Gastrocnemius medialis (tissue), 4 donors: ENCODE measurements at regions not wholly inside any gene's neighbourhood (a gene's known extent, or its start where the extent isn't known, plus 50 kb on each side); places are given as distances from the start of the nearest gene placed in this dataset.
A peak's percentile ranks its signal among the peaks of the same experiment; 100 is the strongest.

Experiments used
- ATAC-seq, 2 donors: fragments of 150-250 bp; one replicate each; pipeline ENCODE4 v1.9.1; 2016
- DNase-seq, 2 donors: peaks; one replicate each; pipeline ENCODE4 v3.0.0-alpha.2; 2019
- H3K27ac ChIP-seq, 4 donors: fragments of 200-600 bp; sonication (generic); 1 replicate in 1 of 4; 2 replicates in 3 of 4; pipeline ENCODE4 v1.5.1; 2016 to 2018; ENCODE audit warnings: mild to moderate bottlenecking in 2 of 4, moderate library complexity in 1 of 4
- H3K27me3 ChIP-seq, 3 donors: fragments of 200-600 bp; sonication (generic) in 2 of 3; 1 replicate in 1 of 3; 2 replicates in 2 of 3; pipeline versions ENCODE4 v1.5.1 to v1.6.0; 2016 to 2019; ENCODE audit warnings: mild to moderate bottlenecking in 1 of 3, moderate library complexity in 1 of 3
- H3K36me3 ChIP-seq, 2 donors: fragments of 200-600 bp; sonication (generic) in 1 of 2; one replicate each; pipeline ENCODE4 v1.5.1; 2017 to 2018
- H3K4me1 ChIP-seq, 2 donors: fragments of 200-600 bp; sonication (generic) in 1 of 2; one replicate each; pipeline ENCODE4 v1.5.1; 2016 to 2017; ENCODE audit warnings: mild to moderate bottlenecking in 2 of 2
- H3K4me3 ChIP-seq, 4 donors: fragments of 200-600 bp; sonication (generic) in 3 of 4; 1 replicate in 1 of 4; 2 replicates in 3 of 4; pipeline ENCODE4 v1.5.1; 2016 to 2019; ENCODE audit warnings: mild to moderate bottlenecking in 2 of 4
- H3K9me3 ChIP-seq, 3 donors: fragments of 200-600 bp; sonication (generic) in 2 of 3; 1 replicate in 1 of 3; 2 replicates in 2 of 3; pipeline ENCODE4 v1.5.1; 2016 to 2019
- POLR2A ChIP-seq, 2 donors: fragments of 450-650 bp; IDR thresholded peaks; one replicate each; pipeline ENCODE4 v1.6.1; 2017; ENCODE audit warnings: antibody characterized with exemption in 2 of 2, mild to moderate bottlenecking in 2 of 2, moderate library complexity in 2 of 2
- in situ Hi-C, 4 donors: fragments of 200-750 bp; cut with MboI; loops; one replicate each; pipeline versions ENCODE4 v1.15.0 to v1.8.0; 2017; ENCODE audit warnings: low sequenced_read_pairs in 4 of 4
- intact Hi-C: fragments of 100-400 bp; cut with DNase I; formaldehyde crosslinking; loops from one replicate; pipeline ENCODE4 v1.15.1; 2023; ENCODE audit warnings: low total_unique reads
- TF ChIP-seq, protein P1 (sequence below), 5 experiments: fragments of 450-650 bp in 3 of 5; fragments of 200-600 bp in 2 of 5; sonication (generic) in 2 of 5; IDR thresholded peaks in 4 of 5; conservative IDR thresholded peaks in 1 of 5; 1 replicate in 4 of 5; 2 replicates in 1 of 5; pipeline ENCODE4 v1.5.1; 2016 to 2019; ENCODE audit warnings: antibody characterized with exemption in 5 of 5, mild to moderate bottlenecking in 3 of 5, moderate library complexity in 3 of 5

DNA sequence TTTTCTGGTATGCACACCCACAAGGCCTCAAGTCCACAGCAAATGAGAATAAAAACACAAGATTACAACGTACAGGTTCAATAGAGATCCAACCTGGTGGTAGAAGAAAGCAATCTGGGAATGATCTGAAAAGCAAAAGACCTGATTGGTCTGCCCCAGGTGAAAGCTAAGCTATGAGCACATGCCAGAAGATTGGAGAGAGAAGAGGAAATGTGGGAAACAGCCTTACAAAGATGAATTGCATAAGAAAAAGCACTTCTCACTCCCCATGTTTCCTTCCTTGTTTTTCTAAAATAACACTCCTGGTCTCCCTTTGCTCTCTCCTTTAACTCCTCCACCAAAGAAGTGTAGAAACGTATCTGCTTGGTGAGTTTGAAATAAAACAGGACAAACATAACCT lies 77.3 kb upstream of the ANO6 start:
- Histone ChIP-seq H3K27ac (no peak overlapping the region), H3K9me3 (no peaks in the 10 kb centered on the region), H3K36me3 (no peaks in the 10 kb centered on the region), H3K4me1 (no peaks in the 10 kb centered on the region), H3K4me3 (no peak overlapping the region), H3K27me3 (no peaks in the 10 kb centered on the region)
- in situ Hi-C loops (no loop called here), intact Hi-C loops (no loop called here)
- TF ChIP-seq, protein P1, sequence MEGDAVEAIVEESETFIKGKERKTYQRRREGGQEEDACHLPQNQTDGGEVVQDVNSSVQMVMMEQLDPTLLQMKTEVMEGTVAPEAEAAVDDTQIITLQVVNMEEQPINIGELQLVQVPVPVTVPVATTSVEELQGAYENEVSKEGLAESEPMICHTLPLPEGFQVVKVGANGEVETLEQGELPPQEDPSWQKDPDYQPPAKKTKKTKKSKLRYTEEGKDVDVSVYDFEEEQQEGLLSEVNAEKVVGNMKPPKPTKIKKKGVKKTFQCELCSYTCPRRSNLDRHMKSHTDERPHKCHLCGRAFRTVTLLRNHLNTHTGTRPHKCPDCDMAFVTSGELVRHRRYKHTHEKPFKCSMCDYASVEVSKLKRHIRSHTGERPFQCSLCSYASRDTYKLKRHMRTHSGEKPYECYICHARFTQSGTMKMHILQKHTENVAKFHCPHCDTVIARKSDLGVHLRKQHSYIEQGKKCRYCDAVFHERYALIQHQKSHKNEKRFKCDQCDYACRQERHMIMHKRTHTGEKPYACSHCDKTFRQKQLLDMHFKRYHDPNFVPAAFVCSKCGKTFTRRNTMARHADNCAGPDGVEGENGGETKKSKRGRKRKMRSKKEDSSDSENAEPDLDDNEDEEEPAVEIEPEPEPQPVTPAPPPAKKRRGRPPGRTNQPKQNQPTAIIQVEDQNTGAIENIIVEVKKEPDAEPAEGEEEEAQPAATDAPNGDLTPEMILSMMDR (IDR thresholded peaks at IDR 0.05 in 4 of 5, conservative IDR thresholded peaks at IDR 0.05 in 1 of 5), result no peak
- TF ChIP-seq POLR2A (IDR thresholded peaks at IDR 0.05), result no peak
- DNase-seq (no peak), ATAC-seq (no peak)

DNA sequence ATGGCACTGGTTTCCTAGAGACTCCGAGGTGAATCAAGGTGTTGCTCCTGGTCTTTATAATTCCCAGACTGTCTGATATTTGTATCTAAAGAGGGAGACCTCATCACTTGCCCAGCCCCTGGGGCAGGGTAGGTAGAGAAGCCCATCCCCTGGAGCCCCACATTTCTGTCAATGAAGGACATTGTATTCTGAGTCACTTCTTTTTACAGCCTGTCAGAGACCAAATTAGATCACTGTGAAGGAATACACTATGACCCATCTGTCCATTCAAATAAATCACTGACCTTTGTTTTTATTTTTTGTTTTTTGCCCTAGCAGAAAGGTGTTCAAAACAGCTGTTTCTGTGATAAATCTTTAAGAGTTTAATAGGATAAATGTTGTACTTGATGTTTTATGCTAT lies 67.9 kb upstream of the ANO6 start:
- intact Hi-C loops (no loop called here), in situ Hi-C loops (no loop called here)
- peak in 1 of 2 donors; percentile 64 for ATAC-seq

DNA sequence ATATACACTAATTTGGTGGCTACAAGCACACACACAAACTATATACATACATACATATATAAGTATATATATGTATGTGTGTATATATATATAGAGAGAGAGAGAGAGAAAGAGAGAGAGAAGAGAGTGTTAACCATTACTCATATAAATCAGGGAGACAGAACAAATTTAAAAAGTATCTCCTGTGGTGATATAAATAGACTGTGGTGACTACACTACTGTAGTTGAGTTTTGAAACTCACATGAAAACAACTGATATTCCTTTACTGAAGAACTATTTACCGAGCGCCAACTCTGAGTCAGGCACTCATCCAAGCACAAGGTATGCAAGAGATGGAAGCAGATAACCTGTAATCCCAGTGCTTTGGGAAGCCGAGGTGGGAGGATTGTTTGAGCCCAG lies 67.3 kb upstream of the ANO6 start:
- H3K4me3 ChIP-seq, result no peak overlapping the region
- H3K9me3 ChIP-seq, result no peaks in the 10 kb centered on the region
- intact Hi-C loops (no loop called here), in situ Hi-C loops (no loop called here)
- no peak overlapping the region for H3K27ac ChIP-seq
- DNase-seq (no peak), ATAC-seq (no peak)
- no peaks in the 10 kb centered on the region for H3K27me3 ChIP-seq
- H3K4me1 ChIP-seq, result peaks cover 0 to 5% of the 10 kb centered on the region in 2 donors
- no peak for TF ChIP-seq POLR2A (IDR thresholded peaks at IDR 0.05)
- TF ChIP-seq, protein P1 (IDR thresholded peaks at IDR 0.05 in 4 of 5, conservative IDR thresholded peaks at IDR 0.05 in 1 of 5), result no peak
- H3K36me3 ChIP-seq, result no peaks in the 10 kb centered on the region

More for the DNA sequence above, 67.9 kb upstream of the ANO6 start:
- no peak overlapping the region for H3K4me3 ChIP-seq
- H3K9me3 ChIP-seq, result no peaks in the 10 kb centered on the region
- H3K36me3 ChIP-seq, result no peaks in the 10 kb centered on the region
- TF ChIP-seq, protein P1 (IDR thresholded peaks at IDR 0.05 in 4 of 5, conservative IDR thresholded peaks at IDR 0.05 in 1 of 5), result no peak
- TF ChIP-seq POLR2A (IDR thresholded peaks at IDR 0.05), result no peak
- no peak for DNase-seq
- H3K27ac ChIP-seq, result no peak overlapping the region
- peaks cover 0 to 5% of the 10 kb centered on the region in 2 donors for H3K4me1 ChIP-seq
- no peaks in the 10 kb centered on the region for H3K27me3 ChIP-seq

DNA sequence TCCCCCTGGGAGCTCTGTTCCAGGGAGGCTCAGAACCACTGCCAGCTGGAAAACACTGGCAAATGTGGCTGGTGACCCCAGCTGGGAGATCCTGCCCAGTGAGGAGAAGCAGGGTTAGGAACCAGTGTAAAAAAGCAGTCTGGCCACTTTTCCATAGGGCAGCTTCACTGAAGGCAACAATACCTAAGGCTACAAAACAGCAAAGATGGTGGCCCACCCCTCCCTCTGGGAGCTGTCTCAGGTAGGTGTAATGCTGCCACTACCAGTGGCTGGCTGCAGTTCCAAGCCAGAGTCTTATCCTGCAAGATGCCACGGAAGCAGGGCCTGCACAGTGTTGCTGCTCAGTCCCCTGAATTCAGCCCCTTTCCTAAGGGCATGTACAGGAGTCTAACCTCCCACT lies 50.6 kb upstream of the ANO6 start:
- H3K4me3 ChIP-seq, result no peak overlapping the region
- H3K4me1 ChIP-seq, result peaks cover 24 to 27% of the 10 kb centered on the region in 2 donors
- H3K27me3 ChIP-seq, result no peaks in the 10 kb centered on the region
- no peaks in the 10 kb centered on the region for H3K36me3 ChIP-seq
- in situ Hi-C loops, result no loop called here
- intact Hi-C loops, result loop anchor here (5.0 kb wide), 1 partner anchor 242 kb away; no protein-coding TSS in a partner anchor
- DNase-seq (no peak), ATAC-seq (no peak)
- H3K9me3 ChIP-seq, result no peaks in the 10 kb centered on the region
- TF ChIP-seq, protein P1 (IDR thresholded peaks at IDR 0.05 in 4 of 5, conservative IDR thresholded peaks at IDR 0.05 in 1 of 5), result no peak
- TF ChIP-seq POLR2A (IDR thresholded peaks at IDR 0.05), result no peak
- H3K27ac ChIP-seq, result peak overlapping the region in 1 of 4 donors; percentile 40

DNA sequence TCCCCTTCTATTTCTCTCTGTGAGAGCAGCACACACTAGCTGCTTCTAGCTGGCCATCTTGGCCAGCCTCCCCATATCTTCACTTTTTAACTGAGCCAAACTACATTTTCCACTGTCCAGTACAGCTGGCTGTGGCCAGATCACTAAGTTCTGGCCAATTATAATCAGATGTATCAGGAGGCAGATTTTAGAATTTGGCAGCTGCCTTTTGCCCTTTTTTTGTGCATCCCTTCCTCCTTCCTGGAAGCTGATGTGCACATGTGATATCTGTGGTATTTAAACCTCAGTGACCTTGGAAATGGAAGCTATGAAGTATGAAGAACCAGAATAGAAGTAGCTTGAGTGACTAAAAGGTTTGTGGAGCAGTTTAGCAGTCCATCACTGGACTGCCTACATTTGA lies 49.8 kb upstream of the ANO6 start:
- no peaks in the 10 kb centered on the region for H3K9me3 ChIP-seq
- intact Hi-C loops, result loop anchor here (5.0 kb wide), 1 partner anchor 241 kb away; no protein-coding TSS in a partner anchor
- H3K27me3 ChIP-seq, result no peaks in the 10 kb centered on the region
- H3K4me1 ChIP-seq, result peaks cover 24 to 27% of the 10 kb centered on the region in 2 donors
- peak; percentile 66 to 79 for ATAC-seq
- no peak overlapping the region for H3K4me3 ChIP-seq
- no peaks in the 10 kb centered on the region for H3K36me3 ChIP-seq
- peak overlapping the region in 2 of 4 donors; percentile 40 to 52 for H3K27ac ChIP-seq
- no peak for DNase-seq
- in situ Hi-C loops, result no loop called here
- TF ChIP-seq POLR2A (IDR thresholded peaks at IDR 0.05), result no peak
- TF ChIP-seq, protein P1 (IDR thresholded peaks at IDR 0.05 in 4 of 5, conservative IDR thresholded peaks at IDR 0.05 in 1 of 5), result no peak
